Astrocyte of the cerebellum (primary cell): ENCODE measurements at regions not wholly inside any gene's neighbourhood (a gene's known extent, or its start where the extent isn't known, plus 50 kb on each side); places are given as distances from the start of the nearest gene placed in this dataset.

ENCODE experiments used
- DNase-seq: peaks from one replicate; pipeline ENCODE4 v3.0.0-alpha.2; 2011; ENCODE audit warnings: low read depth
- H3K4me3 ChIP-seq: 2 replicates; pipeline ENCODE4 v1.5.1; 2011; ENCODE audit warnings: mild to moderate bottlenecking, low read depth, low read length, moderate library complexity
- CTCF ChIP-seq: IDR thresholded peaks from 2 replicates; pipeline ENCODE4 v1.5.1; 2012; ENCODE audit warnings: low read length, low read depth, moderate library complexity, mild to moderate bottlenecking; ENCODE audit errors: missing control alignments
- in situ Hi-C: cut with HindIII; loops from 2 replicates; pipeline ENCODE4 v1.10.0; 2017; ENCODE audit warnings: low sequenced_read_pairs

GRCh38 chr7:90078921-90079320 is 75.3 kb upstream of the STEAP1 start:
- no peak overlapping the region for H3K4me3 ChIP-seq
- in situ Hi-C loops = no loop called here
- TF ChIP-seq CTCF = no peak
- no peak for DNase-seq

DNA sequence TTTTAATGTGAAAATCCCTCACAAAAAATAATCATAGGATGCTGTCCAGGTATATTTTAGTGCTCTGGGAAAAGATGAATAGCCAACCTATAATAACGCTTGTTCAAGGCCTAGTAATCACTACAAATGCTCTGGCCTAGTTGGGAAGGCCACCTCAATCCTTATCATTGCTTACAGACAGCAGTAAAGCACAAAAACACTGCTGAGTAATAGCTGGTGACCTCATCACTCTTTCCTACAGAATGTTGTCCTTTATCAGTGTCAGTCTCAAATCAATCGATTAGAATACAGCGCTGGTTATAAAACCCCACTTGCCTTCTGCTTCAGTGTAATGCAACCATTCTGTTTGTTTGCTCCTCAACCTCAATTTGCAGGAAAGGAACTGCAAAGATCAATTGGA is 72.6 kb upstream of the STEAP1 start:
- in situ Hi-C loops = no loop called here
- no peak for TF ChIP-seq CTCF
- no peak for DNase-seq
- no peak overlapping the region for H3K4me3 ChIP-seq

DNA sequence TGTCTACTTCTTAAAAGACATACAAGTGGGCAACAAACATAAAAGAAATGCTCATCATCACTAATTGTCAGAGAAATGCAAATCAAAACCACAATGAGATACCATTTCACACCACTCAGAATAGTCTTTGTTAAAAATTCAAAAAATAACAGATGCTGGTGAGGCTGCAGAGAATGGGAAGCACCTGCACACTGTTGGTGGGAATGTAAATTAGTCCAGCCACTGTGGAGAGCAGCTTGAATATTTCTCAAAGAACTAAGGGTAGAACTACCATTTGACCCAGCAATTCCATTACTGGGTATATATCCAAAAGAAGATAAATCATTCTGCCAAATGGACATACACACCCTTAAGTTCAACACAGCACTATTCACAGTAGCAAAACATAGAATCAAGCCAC is 61.8 kb upstream of the STEAP1 start:
- no peak for DNase-seq
- no peak overlapping the region for H3K4me3 ChIP-seq
- no peak for TF ChIP-seq CTCF
- in situ Hi-C loops = no loop called here

DNA sequence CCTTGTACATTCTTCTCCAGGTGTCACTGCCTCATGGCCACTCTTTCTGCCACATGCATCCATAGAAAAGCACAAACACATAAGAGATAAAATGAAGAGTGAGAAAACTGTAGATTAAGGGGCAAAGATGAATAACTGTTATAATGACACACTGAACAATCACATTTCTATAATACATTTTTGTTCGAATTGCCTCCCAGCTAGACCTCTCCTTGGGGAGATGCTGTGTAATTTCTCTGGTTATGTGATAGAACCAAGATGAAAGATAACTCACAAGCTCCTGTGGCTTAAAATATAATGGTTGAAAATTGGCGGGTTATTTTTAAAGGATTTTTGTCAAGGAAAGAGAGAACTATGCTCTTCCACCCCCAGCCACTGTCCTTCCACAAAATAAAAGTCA is 60.2 kb upstream of the STEAP1 start:
- in situ Hi-C loops = no loop called here
- TF ChIP-seq CTCF = no peak
- H3K4me3 ChIP-seq = no peak overlapping the region
- DNase-seq = no peak
